H9 (cell line): ENCODE measurements at regions not wholly inside any gene's neighbourhood (a gene's known extent, or its start where the extent isn't known, plus 50 kb on each side); places are given as distances from the start of the nearest gene placed in this dataset.

ENCODE experiments used
- DNase-seq: peaks from one replicate; pipeline ENCODE4 v3.0.0-alpha.2; 2017
- H2AFZ ChIP-seq: one replicate; pipeline ENCODE4 v1.6.1; 2013; ENCODE audit warnings: mild to moderate bottlenecking, low read length, control low read depth, moderate library complexity
- H2AK5ac ChIP-seq: 2 replicates; pipeline ENCODE4 v1.6.1; 2013; ENCODE audit warnings: low read length, control low read depth, mixed read lengths; ENCODE audit not compliant: insufficient read length
- H2BK120ac ChIP-seq: one replicate; pipeline ENCODE4 v1.6.1; 2013; ENCODE audit warnings: low read depth, mild to moderate bottlenecking, low read length, control low read depth, inconsistent platforms; ENCODE audit not compliant: poor library complexity, severe bottlenecking
- H2BK12ac ChIP-seq: 2 replicates; pipeline ENCODE4 v1.6.1; 2013; ENCODE audit warnings: low read length, control low read depth, mixed read lengths, low read depth; ENCODE audit not compliant: insufficient read length
- H2BK15ac ChIP-seq: 2 replicates; pipeline ENCODE4 v1.6.1; 2013; ENCODE audit warnings: low read depth, low read length, control low read depth
- H2BK20ac ChIP-seq: one replicate; pipeline ENCODE4 v1.6.1; 2013; ENCODE audit warnings: low read depth, mild to moderate bottlenecking, low read length, control low read depth, inconsistent platforms; ENCODE audit not compliant: poor library complexity, severe bottlenecking
- H2BK5ac ChIP-seq: 2 replicates; pipeline ENCODE4 v1.6.1; 2013; ENCODE audit warnings: low read length, control low read depth, mixed read lengths; ENCODE audit not compliant: insufficient read length
- H3K14ac ChIP-seq: 2 replicates; pipeline ENCODE4 v1.6.1; 2013; ENCODE audit warnings: low read length, control low read depth; ENCODE audit not compliant: insufficient read depth
- H3K18ac ChIP-seq: 2 replicates; pipeline ENCODE4 v1.6.1; 2013; ENCODE audit warnings: low read depth, mild to moderate bottlenecking, mixed read lengths, low read length, control low read depth; ENCODE audit not compliant: insufficient read length
- H3K23ac ChIP-seq: 2 replicates; pipeline ENCODE4 v1.6.1; 2013; ENCODE audit warnings: low read length, control low read depth, mixed read lengths, low read depth; ENCODE audit not compliant: insufficient read length
- H3K23me2 ChIP-seq: 2 replicates; pipeline ENCODE4 v1.6.1; 2013; ENCODE audit warnings: low read depth, mild to moderate bottlenecking, mixed read lengths, low read length, control low read depth; ENCODE audit not compliant: insufficient read length, poor library complexity, severe bottlenecking
- H3K27ac ChIP-seq: 2 replicates; pipeline ENCODE4 v1.5.1; 2013; ENCODE audit warnings: low read length, control low read depth, mixed read lengths, low read depth; ENCODE audit not compliant: insufficient read length
- H3K27me3 ChIP-seq: 2 replicates; pipeline ENCODE4 v1.6.1; 2013; ENCODE audit warnings: low read length, control low read depth, inconsistent platforms; ENCODE audit not compliant: insufficient read depth
- H3K4ac ChIP-seq: 2 replicates; pipeline ENCODE4 v1.6.1; 2013; ENCODE audit warnings: low read depth, mild to moderate bottlenecking, control low read depth, inconsistent platforms, low read length, moderate library complexity
- H3K4me1 ChIP-seq: 2 replicates; pipeline ENCODE4 v1.6.1; 2013; ENCODE audit warnings: low read length, control low read depth, inconsistent platforms; ENCODE audit not compliant: insufficient read depth
- H3K4me2 ChIP-seq: 2 replicates; pipeline ENCODE4 v1.6.1; 2013; ENCODE audit warnings: low read length, control low read depth, mixed read lengths; ENCODE audit not compliant: insufficient read length, insufficient read depth
- H3K56ac ChIP-seq: 2 replicates; pipeline ENCODE4 v1.6.1; 2013; ENCODE audit warnings: low read depth, mild to moderate bottlenecking, mixed read lengths, low read length, control low read depth; ENCODE audit not compliant: insufficient read length
- H3K79me1 ChIP-seq: 2 replicates; pipeline ENCODE4 v1.6.1; 2013; ENCODE audit warnings: low read depth, mild to moderate bottlenecking, moderate library complexity, low read length, control low read depth, inconsistent platforms; ENCODE audit not compliant: insufficient read depth, poor library complexity, severe bottlenecking
- H3K79me2 ChIP-seq: 2 replicates; pipeline ENCODE4 v1.6.1; 2013; ENCODE audit warnings: low read length, control low read depth, inconsistent platforms; ENCODE audit not compliant: insufficient read depth
- H3K9ac ChIP-seq: 2 replicates; pipeline ENCODE4 v1.6.1; 2013; ENCODE audit warnings: low read length, control low read depth, mixed read lengths; ENCODE audit not compliant: insufficient read length; ENCODE audit errors: extremely low read depth
- H3K9me3 ChIP-seq: one replicate; pipeline ENCODE4 v1.6.1; 2013; ENCODE audit warnings: low read depth, low read length, inconsistent platforms; ENCODE audit not compliant: control insufficient read depth
- H3T11ph ChIP-seq: one replicate; pipeline ENCODE4 v1.6.1; 2013; ENCODE audit warnings: mild to moderate bottlenecking, low read length, control low read depth, inconsistent platforms
- H4K20me1 ChIP-seq: one replicate; pipeline ENCODE4 v1.6.1; 2013; ENCODE audit not compliant: control insufficient read depth, insufficient read length, insufficient read depth
- H4K5ac ChIP-seq: 2 replicates; pipeline ENCODE4 v1.6.1; 2013; ENCODE audit warnings: low read depth, mild to moderate bottlenecking, mixed read lengths, low read length, control low read depth; ENCODE audit not compliant: insufficient read length
- H4K8ac ChIP-seq: replicated peaks from 2 replicates; pipeline ENCODE4 v1.6.1; 2013; ENCODE audit warnings: low read length, control low read depth, mixed read lengths, low read depth; ENCODE audit not compliant: insufficient read length
- H4K91ac ChIP-seq: 2 replicates; pipeline ENCODE4 v1.6.1; 2013; ENCODE audit warnings: low read depth, mild to moderate bottlenecking, moderate library complexity, mixed read lengths, low read length, control low read depth; ENCODE audit not compliant: insufficient read length
- H3K27ac Mint-ChIP-seq, 3 experiments: 2 replicates in 2 of 3; 3 replicates in 1 of 3; pipeline ENCODE4 v1.8.0; 2020 to 2021; ENCODE audit warnings: mixed read lengths in 3 of 3, mild to moderate bottlenecking in 1 of 3, moderate library complexity in 1 of 3
- H3K27me3 Mint-ChIP-seq: 2 replicates; pipeline ENCODE4 v1.8.0; 2021; ENCODE audit warnings: low read depth, mild to moderate bottlenecking, moderate library complexity, mixed read lengths
- H3K36me3 Mint-ChIP-seq, 3 experiments: 2 replicates in 2 of 3; 3 replicates in 1 of 3; pipeline ENCODE4 v1.8.0; 2020 to 2021; ENCODE audit warnings: low read depth in 3 of 3, mixed read lengths in 3 of 3; ENCODE audit not compliant: insufficient read depth in 1 of 3
- H3K4me1 Mint-ChIP-seq, 2 experiments: 2 replicates each; pipeline ENCODE4 v1.8.0; 2020; ENCODE audit warnings: mixed read lengths in 2 of 2
- H3K4me3 Mint-ChIP-seq, 2 experiments: 2 replicates in 1 of 2; 3 replicates in 1 of 2; pipeline ENCODE4 v1.8.0; 2020 to 2021; ENCODE audit warnings: mild to moderate bottlenecking in 2 of 2, mixed read lengths in 2 of 2, moderate library complexity in 1 of 2
- H3K9me3 Mint-ChIP-seq, 2 experiments: 2 replicates in 1 of 2; 3 replicates in 1 of 2; pipeline ENCODE4 v1.8.0; 2020; ENCODE audit warnings: mild to moderate bottlenecking in 2 of 2, mixed read lengths in 2 of 2, moderate library complexity in 1 of 2
- WGBS: extraction: QIAGEN DNeasy Blood & Tissue Kit; methylation state at CpG from one replicate; pipeline ENCODE4 v1.1.7; 2013; ENCODE audit warnings: missing lambda C conversion rate, low lambda C conversion rate, mixed read lengths; ENCODE audit not compliant: insufficient read length; ENCODE audit errors: extremely low coverage; 5-methylcytosine and 5-hydroxymethylcytosine counted together
- TF ChIP-seq, protein P1 (sequence below): fragments of 200-600 bp; sonication (generic); conservative IDR thresholded peaks from 3 replicates; pipeline ENCODE4 v1.8.0; 2021; ENCODE audit warnings: antibody characterized with exemption, mild to moderate bottlenecking

DNA sequence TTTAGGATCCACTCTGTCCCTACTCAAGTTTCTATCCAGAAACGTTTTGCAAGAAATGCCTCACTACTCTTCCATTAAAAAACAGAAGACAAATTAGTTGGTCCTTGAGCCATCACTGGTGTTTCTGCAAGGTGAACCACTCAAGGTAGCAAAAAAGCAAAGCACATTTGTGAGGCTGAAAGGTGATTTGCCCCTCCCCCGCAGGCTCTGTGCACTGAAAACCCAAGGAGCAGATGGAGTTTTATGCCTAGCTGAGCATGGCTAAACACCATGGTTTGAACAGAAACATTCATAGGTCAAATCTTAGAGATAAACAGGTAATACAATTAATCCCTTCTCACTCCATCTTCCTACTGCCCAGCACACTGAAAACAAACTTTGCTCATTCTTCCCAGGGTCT, 538.2 kb upstream of the CDH5 start:
- no peak overlapping the region for H3K27ac Mint-ChIP-seq
- no CpG with 5 or more reads among the region's 2 CpGs for WGBS
- no peak overlapping the region for H4K5ac ChIP-seq
- H2AFZ ChIP-seq, result no peak overlapping the region
- no peaks in the 10 kb centered on the region for H3K27me3 ChIP-seq
- no peak overlapping the region for H2BK5ac ChIP-seq
- no peak for DNase-seq
- peaks cover 2% of the 10 kb centered on the region for H3K27me3 Mint-ChIP-seq
- no peaks in the 10 kb centered on the region for H3K9me3 Mint-ChIP-seq
- no peaks in the 10 kb centered on the region for H3K36me3 Mint-ChIP-seq
- no peak overlapping the region for H4K91ac ChIP-seq
- H3K4me2 ChIP-seq, result no peak overlapping the region
- no peak overlapping the region for H3K56ac ChIP-seq
- H2AK5ac ChIP-seq, result no peak overlapping the region
- H2BK20ac ChIP-seq, result no peak overlapping the region
- H3K4ac ChIP-seq, result no peak overlapping the region
- no peak overlapping the region for H3K27ac ChIP-seq
- H2BK120ac ChIP-seq, result no peak overlapping the region
- no peak overlapping the region for H3K4me3 Mint-ChIP-seq
- no peaks in the 10 kb centered on the region for H4K20me1 ChIP-seq
- H3K9ac ChIP-seq, result no peak overlapping the region
- no peaks in the 10 kb centered on the region for H3K79me1 ChIP-seq
- no peak overlapping the region for H3K14ac ChIP-seq
- TF ChIP-seq, protein P1, sequence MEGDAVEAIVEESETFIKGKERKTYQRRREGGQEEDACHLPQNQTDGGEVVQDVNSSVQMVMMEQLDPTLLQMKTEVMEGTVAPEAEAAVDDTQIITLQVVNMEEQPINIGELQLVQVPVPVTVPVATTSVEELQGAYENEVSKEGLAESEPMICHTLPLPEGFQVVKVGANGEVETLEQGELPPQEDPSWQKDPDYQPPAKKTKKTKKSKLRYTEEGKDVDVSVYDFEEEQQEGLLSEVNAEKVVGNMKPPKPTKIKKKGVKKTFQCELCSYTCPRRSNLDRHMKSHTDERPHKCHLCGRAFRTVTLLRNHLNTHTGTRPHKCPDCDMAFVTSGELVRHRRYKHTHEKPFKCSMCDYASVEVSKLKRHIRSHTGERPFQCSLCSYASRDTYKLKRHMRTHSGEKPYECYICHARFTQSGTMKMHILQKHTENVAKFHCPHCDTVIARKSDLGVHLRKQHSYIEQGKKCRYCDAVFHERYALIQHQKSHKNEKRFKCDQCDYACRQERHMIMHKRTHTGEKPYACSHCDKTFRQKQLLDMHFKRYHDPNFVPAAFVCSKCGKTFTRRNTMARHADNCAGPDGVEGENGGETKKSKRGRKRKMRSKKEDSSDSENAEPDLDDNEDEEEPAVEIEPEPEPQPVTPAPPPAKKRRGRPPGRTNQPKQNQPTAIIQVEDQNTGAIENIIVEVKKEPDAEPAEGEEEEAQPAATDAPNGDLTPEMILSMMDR, result no peak
- no peak overlapping the region for H3T11ph ChIP-seq
- H2BK12ac ChIP-seq, result no peak overlapping the region
- H3K23ac ChIP-seq, result no peak overlapping the region
- peaks cover 8 to 18% of the 10 kb centered on the region in 2 experiments for H3K4me1 Mint-ChIP-seq
- H3K4me1 ChIP-seq, result peaks cover 5% of the 10 kb centered on the region; the same call in 1 of the 2 replicates
- H3K23me2 ChIP-seq, result no peaks in the 10 kb centered on the region
- H2BK15ac ChIP-seq, result no peak overlapping the region
- H3K18ac ChIP-seq, result no peak overlapping the region
- no peaks in the 10 kb centered on the region for H3K9me3 ChIP-seq
- no peaks in the 10 kb centered on the region for H3K79me2 ChIP-seq
- H4K8ac ChIP-seq, result no peak overlapping the region
